ENCODE measurements at regions not wholly inside any gene's neighbourhood (a gene's known extent, or its start where the extent isn't known, plus 50 kb on each side); places are given as distances from the start of the nearest gene placed in this dataset.

DNA sequence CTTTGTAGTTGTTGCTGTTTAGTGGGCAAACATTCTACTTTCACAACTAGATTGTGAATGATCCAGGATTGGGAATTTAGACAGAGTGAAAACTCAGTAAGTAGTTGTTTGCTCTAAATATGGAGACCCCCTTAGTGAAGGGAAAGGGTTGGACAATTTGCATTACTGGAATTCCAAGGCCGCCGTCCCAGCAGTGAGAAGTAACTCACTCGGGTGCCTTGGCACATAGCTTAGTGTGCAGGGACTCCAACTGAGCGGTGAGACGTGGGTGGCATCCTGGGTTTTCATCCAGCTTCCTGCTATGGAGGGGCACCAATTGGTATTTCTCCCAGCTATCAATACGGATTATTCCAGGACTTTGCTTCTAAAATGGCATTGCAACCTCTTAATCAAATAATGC is 69.7 kb upstream of the FCN1 start:
- no peak for DNase-seq (ENCODE audit: low read depth)

- no peak for DNase-seq (ENCODE audit: low read depth)
Observed at GRCh38 chr9:134987906-134988700, 70.4 kb upstream of the FCN1 start.

DNA sequence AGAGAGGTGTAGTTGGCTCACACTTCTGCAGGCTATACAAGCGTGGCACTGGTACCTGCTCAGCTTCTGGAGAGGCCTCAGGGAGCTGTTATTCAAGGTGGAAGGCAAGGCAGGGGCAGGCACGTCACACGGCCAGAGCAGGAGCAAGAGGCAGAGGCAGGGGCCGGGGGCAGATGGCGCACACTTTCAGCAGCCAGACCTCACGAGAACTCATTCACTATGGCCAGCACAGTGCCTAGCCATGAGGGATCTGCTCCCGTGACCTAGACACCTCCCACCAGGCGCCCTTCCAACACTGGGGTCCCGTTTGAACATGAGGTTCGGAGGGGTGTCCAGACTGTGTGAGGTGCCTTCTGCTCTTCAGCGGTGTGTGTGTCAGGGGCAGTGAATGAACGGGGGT is 71.0 kb upstream of the FCN1 start:
- DNase-seq (ENCODE audit: low read depth) = no peak

DNA sequence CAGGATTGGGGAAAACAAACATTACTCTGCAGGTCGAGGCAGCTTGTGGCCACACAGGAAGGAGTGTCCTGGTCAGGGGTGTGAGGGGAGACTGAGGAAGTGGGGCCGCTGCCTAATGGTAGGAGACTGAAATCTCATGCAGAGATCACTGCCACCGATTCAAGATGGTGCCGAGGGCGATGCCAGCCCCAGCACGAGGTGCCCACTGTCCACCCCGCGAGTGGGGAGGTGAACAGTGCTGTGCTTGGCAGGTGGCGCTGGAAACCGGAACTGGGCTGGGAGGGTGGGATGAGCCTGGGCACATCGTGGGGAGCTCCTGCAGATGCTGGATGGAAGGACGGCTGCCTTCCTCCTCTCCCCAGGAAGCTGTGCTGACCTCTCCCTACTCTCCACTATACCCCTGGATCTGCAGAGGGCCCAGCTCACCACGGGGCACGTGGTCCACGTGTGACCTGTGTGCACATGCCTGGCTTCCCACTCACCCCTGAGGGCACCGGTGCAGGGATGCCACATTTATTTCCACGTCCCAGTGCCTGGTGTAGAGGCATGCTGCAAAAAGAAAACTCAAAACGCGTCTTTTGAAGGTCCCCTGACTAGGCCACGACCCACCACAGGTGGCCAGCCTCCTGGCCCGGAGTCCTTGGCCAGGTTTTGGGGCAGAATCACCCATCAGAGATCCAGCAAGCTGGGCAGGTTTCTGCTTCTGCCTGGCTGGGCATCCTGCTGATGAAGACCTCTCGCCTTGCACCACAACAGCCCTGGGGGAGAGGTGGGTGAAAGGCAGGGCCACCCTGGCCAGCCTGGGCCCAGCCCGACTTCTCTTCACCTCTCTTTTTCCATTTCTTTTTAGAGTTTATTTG is 71.7 kb upstream of the FCN1 start:
- no peak for DNase-seq (ENCODE audit: low read depth)

DNA sequence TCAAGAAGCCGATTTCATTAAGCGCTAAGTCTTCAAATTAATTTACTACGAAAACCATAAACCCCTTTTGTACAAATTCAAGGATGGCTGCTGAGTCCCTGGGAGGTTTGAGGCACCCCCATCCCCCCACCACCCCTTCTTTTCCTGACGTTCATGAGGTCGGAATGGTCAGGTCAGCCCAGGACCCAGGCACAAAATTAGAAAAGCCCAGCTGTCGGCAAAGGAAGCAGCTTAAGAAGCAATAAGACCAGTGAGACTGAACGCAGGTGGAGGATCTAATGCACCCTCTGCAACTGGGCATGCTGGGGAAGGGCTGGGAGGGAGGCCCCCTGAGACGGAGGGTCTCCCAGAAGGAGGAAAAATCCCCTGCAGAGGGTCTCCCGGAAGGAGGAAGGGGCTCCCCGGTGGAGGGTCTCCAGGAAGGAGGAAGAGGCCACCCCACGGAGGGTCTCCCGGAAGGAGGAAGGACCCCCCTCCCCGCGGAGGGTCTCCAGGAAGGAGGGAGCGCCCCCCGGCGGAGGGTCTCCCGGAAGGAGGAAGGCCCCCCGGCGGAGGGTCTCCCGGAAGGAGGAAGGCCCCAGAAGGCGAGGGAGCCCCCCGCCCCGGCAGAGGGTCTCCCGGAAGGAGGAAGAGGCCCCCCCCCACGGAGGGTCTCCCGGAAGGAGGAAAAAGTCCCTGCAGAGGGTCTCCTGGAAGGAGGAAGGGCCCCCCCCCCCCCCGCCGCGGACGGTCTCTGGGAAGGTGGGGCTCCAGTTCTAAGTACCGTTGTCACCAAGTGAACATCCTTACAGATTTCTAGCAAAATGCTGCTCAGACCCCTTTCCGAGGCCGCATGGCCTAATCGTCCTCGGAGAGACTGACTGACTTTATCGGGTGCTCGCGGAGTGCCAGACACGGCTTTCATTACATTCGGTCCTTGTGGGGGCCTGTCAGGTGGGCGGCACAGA is 74.4 kb upstream of the FCN1 start:
- DNase-seq (ENCODE audit: low read depth) = no peak

DNA sequence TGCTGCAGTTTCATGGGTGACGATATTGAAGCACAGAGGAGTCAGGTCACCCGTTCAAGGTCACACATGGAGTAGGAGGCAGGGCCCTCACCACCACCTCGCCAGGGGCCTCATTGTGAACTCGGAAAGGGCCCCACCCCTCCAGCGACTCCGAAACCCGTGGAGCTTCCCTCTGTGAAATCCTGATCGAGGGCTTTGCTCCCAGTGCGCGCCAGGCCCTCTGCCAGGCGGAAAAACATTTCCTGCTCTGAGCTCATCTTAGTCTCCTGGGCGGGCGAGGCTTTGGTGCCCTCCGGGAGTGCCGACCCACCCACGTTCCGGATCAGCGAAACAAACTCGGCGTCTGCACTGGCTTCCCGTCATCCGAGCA is 75.0 kb upstream of the FCN1 start:
- DNase-seq (ENCODE audit: low read depth) = no peak

DNA sequence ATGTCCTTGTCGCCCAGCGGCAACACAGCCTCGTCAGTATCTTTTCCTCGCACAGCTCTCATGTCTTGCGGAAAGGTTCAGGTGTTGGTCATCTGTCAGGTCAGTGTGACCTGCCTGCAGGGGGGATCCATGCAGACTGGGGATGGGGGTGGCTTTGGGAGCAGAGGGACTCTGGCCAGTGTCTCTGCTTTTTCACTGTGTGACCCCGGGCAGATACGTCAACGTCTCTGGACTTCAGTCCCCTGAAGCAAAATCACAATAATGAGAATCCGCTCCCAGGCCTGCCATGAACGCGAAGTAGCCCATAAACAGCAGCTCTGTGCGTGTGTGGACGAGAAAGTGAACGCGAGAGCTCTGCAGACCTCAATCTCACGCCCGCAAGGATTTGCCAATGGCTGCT is 75.7 kb upstream of the FCN1 start:
- DNase-seq (ENCODE audit: low read depth) = no peak

DNA sequence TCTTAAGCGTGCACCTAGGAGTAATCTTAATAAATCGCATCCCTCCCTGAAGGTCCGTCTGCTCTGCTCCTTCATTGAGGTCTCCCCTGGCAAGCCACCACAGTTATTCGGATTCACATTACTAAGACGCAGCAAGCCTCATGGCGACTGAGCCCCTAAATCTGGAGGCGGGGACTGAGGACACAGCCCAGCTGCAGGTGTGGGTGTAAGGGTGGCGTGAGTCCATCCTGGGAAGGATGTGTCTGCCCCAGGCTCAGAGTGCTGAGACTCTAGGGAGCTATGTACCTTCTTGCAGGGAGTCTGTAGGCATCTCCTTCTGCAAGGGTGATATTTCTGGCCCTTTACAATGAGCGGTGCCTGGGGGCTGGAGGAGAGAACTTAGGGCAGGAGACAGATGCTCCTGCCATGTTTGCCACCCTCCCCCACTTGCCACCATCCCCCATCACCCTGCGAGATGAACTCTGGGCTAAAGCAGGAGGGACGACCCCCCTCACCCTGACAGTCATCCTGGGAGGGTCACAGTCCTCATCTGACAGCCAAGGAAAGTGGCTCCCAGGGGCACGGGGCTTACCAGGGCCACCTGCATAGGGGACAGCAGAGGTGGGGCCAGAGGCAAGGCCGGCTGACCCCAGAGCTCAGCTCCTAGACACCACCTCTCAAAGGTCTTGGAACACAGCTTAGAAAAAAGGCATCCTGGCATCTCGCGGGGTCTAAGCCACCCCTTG is 76.4 kb upstream of the FCN1 start:
- no peak for DNase-seq (ENCODE audit: low read depth)

GRCh38 chr9:134994926-134995791 is 77.4 kb upstream of the FCN1 start:
- DNase-seq (ENCODE audit: low read depth) = no peak

DNA sequence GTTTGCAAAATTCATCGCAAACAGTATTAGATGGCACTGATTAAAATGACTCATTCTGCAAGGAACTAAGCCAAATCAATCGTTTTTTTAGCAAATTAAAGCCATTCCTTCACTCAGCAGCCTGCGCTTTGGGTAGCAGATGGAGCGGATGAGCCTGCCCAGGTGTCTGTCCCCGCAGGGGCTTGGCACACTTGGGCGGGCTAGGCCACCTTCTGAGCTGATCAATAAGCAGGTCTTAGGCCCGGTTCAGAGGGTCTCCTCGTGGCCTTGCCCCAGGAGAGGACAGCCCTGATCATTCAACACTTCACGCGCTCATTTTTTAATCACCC is 78.0 kb upstream of the FCN1 start:
- no peak for DNase-seq (ENCODE audit: low read depth)

- no peak for DNase-seq (ENCODE audit: low read depth)
Observed at GRCh38 chr9:134996591-134997530, 79.1 kb upstream of the FCN1 start.

GRCh38 chr9:135000647-135001245 is 83.0 kb upstream of the FCN1 start:
- no peak for DNase-seq (ENCODE audit: low read depth)

DNA sequence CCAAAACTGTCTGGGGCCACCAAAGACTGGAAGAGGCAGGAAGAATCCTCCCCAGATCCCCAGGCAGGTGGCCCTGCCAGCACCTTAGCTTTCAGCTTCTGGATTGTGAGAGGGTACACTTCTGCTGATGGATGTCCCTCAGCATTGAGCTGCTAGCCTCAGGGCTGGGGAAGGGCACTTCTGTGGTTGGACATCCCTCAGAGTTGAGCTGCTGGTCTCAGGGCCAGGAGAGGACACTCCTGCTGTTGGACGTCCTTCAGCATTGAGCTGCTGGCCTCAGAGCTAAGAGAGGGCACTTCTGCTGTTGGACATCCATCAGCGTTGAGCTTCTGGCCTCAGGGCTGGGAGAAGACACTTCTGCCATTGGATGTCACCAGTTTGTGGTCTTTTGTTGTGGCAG is 83.8 kb upstream of the FCN1 start:
- DNase-seq (ENCODE audit: low read depth) = no peak

- no peak for DNase-seq (ENCODE audit: low read depth)
Observed at GRCh38 chr9:135002336-135002735, 84.6 kb upstream of the FCN1 start.

DNA sequence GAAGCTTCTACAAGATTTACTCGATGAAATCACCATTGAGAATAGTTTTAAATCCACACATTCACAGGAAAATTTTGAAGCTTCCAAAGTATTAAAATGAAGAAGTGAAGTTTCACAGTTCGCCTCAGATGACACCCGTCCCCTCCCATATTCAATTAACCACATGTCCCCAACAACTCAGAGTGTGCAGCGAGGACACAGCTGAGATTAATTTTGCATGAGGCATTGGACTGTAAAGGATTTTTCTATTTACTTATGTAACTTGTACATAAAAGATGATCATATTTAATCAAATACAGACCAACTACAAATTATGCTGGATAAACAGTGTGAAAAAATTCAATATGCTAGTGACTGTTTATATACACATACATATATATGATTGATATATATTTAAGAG is 84.7 kb upstream of the OLFM1 start:
- DNase-seq (ENCODE audit: low read depth) = no peak

DNA sequence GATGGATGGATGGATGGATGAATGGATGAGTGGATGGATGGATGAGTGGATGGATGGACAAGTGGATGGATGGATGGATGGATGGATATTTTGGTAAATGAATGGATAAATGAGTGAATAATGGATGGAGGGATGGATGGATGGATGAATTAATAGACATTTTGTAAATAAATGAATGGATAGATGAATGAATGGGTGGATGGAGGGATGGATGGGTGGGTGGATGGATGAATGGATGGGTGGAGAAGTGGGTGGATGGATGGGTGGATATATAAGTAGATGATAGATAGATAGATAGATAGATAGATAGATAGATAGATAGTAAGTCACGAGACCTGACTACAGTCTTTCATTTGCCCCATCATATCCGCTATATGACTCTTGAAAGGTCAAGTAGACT is 82.7 kb upstream of the OLFM1 start:
- DNase-seq (ENCODE audit: low read depth) = no peak

DNA sequence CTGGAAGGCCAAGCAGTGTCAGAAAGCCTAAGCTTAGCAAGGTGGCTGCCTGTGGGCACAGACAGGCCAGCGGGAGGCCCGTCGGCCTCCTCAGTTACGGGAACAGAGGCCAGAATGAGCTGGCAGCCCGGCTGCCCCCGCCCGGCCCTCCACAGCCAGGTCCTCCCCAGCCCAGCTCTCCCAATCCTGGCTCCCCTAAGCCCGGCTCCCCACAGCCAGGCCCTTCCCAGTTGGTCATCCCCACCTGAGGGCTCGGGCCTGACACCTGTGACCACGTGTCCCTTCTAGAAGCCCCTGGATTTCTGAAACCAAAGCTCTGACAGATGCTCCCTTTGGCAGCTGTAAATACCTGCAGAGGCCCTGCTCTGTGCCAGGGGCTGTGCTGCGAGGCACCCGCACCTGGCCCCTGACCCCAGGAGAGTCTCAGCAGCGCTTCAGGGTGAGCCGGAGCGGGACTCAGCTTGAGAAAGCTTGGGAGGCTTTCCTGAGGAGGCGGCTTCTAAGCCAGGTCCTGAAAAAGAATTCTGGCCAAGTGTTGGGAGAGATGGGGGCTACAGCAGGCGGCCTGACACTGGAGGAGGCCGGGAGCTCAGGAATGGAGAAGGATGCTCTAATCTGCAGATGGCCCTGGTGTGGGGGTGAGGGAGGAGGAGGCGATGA is 80.4 kb upstream of the OLFM1 start:
- DNase-seq (ENCODE audit: low read depth) = no peak

GRCh38 chr9:135007601-135008000 is 79.9 kb upstream of the OLFM1 start:
- DNase-seq (ENCODE audit: low read depth) = no peak
